IMR-90 (cell line): ENCODE measurements at regions not wholly inside any gene's neighbourhood (a gene's known extent, or its start where the extent isn't known, plus 50 kb on each side); places are given as distances from the start of the nearest gene placed in this dataset.

Experiments used
- ATAC-seq: fragments of 200-7000 bp; cut with Tn5 transposase; 2 replicates; pipeline ENCODE4 v1.9.1; 2020; ENCODE audit warnings: low read depth, mild to moderate bottlenecking, moderate library complexity
- BruUV-seq: library from RNA; stranded (reverse); fragments of 400-500 nt; replicated peaks from 2 replicates; lab custom pipeline; 2021; lab: Mats Ljungman, UMichigan
- CTCF ChIA-PET: fragments of 300-600 bp; formaldehyde crosslinking; extraction: SDS; loops from one replicate; lab custom pipeline; 2021; ENCODE audit warnings: antibody characterized with exemption; lab: Yijun Ruan, JAX
- POLR2A ChIA-PET: fragments of 300-600 bp; sonication (Branson Sonifier 250); formaldehyde crosslinking; loops from one replicate; lab custom pipeline; 2022; ENCODE audit warnings: antibody characterized with exemption; ENCODE audit not compliant: unreplicated experiment; lab: Charles Lee
- DNase-seq: peaks from one replicate; pipeline ENCODE4 v3.0.0; 2013
- H2AFZ ChIP-seq: replicated peaks from 2 replicates; pipeline ENCODE3; 2013; ENCODE audit warnings: low read length, mild to moderate bottlenecking; ENCODE audit not compliant: poor library complexity
- H2AK5ac ChIP-seq: 2 replicates; pipeline ENCODE4 v1.6.1; 2013; ENCODE audit warnings: low read depth, low read length, inconsistent platforms
- H2AK9ac ChIP-seq: replicated peaks from 2 replicates; pipeline ENCODE3; 2013; ENCODE audit warnings: mild to moderate bottlenecking, low read depth, low read length, moderate library complexity; ENCODE audit not compliant: poor library complexity
- H2BK120ac ChIP-seq: 2 replicates; pipeline ENCODE4 v1.6.1; 2013; ENCODE audit warnings: low read depth, low read length, inconsistent platforms
- H2BK15ac ChIP-seq: 3 replicates; pipeline ENCODE4 v1.6.1; 2013; ENCODE audit warnings: low read depth, low read length, inconsistent platforms
- H2BK20ac ChIP-seq: 2 replicates; pipeline ENCODE4 v1.6.1; 2013; ENCODE audit warnings: low read depth, mild to moderate bottlenecking, inconsistent platforms, low read length, moderate library complexity
- H2BK5ac ChIP-seq: 2 replicates; pipeline ENCODE4 v1.6.1; 2013; ENCODE audit warnings: mild to moderate bottlenecking, low read depth, low read length, inconsistent platforms; ENCODE audit not compliant: poor library complexity, severe bottlenecking
- H3K14ac ChIP-seq: replicated peaks from 2 replicates; pipeline ENCODE4 v1.6.1; 2013; ENCODE audit warnings: low read depth, low read length, inconsistent platforms
- H3K18ac ChIP-seq: 2 replicates; pipeline ENCODE4 v1.6.1; 2013; ENCODE audit warnings: low read depth, low read length, control low read depth
- H3K23ac ChIP-seq: 2 replicates; pipeline ENCODE4 v1.6.1; 2013; ENCODE audit warnings: low read depth, low read length, inconsistent platforms
- H3K27ac ChIP-seq: 2 replicates; pipeline ENCODE4 v1.5.1; 2013; ENCODE audit warnings: mild to moderate bottlenecking, control low read depth, low read length; ENCODE audit not compliant: insufficient read depth
- H3K27me3 ChIP-seq: 2 replicates; pipeline ENCODE4 v1.6.1; 2013; ENCODE audit warnings: low read length; ENCODE audit not compliant: control insufficient read depth, insufficient read depth
- H3K36me3 ChIP-seq: 2 replicates; pipeline ENCODE4 v1.6.1; 2013; ENCODE audit warnings: low read length, mixed read lengths; ENCODE audit not compliant: control insufficient read depth, insufficient read depth
- H3K4ac ChIP-seq: 2 replicates; pipeline ENCODE4 v1.6.1; 2013; ENCODE audit warnings: low read depth, low read length, inconsistent platforms
- H3K4me1 ChIP-seq: 2 replicates; pipeline ENCODE4 v1.6.1; 2013; ENCODE audit warnings: low read length, mixed read lengths; ENCODE audit not compliant: control insufficient read depth, insufficient read depth
- H3K4me2 ChIP-seq: 2 replicates; pipeline ENCODE4 v1.6.1; 2013; ENCODE audit warnings: low read depth, mild to moderate bottlenecking, control low read depth, low read length, moderate library complexity
- H3K4me3 ChIP-seq: 2 replicates; pipeline ENCODE4 v1.5.1; 2013; ENCODE audit warnings: low read depth, mild to moderate bottlenecking, control low read depth, low read length, moderate library complexity; ENCODE audit not compliant: insufficient read depth
- H3K56ac ChIP-seq: 2 replicates; pipeline ENCODE4 v1.6.1; 2013; ENCODE audit warnings: low read length, inconsistent platforms; ENCODE audit not compliant: insufficient read depth; ENCODE audit errors: extremely low read depth
- H3K79me1 ChIP-seq, 2 experiments: 2 replicates each; pipeline ENCODE4 v1.6.1; 2013; ENCODE audit warnings: low read length in 2 of 2, inconsistent platforms in 1 of 2, low read depth in 1 of 2
- H3K9ac ChIP-seq: 2 replicates; pipeline ENCODE4 v1.6.1; 2013; ENCODE audit warnings: low read depth, low read length, control low read depth
- H3K9me1 ChIP-seq: 2 replicates; pipeline ENCODE4 v1.6.1; 2013; ENCODE audit warnings: low read length, inconsistent platforms; ENCODE audit not compliant: insufficient read depth
- H3K9me3 ChIP-seq: 2 replicates; pipeline ENCODE4 v1.6.1; 2013; ENCODE audit warnings: low read length; ENCODE audit not compliant: control insufficient read depth, insufficient read depth
- H4K20me1 ChIP-seq: 2 replicates; pipeline ENCODE4 v1.6.1; 2013; ENCODE audit warnings: low read length, inconsistent platforms; ENCODE audit not compliant: insufficient read depth
- H4K5ac ChIP-seq: 2 replicates; pipeline ENCODE4 v1.6.1; 2013; ENCODE audit warnings: mild to moderate bottlenecking, low read depth, low read length, control low read depth
- H4K8ac ChIP-seq, 2 experiments: 2 replicates each; pipeline ENCODE4 v1.6.1; 2013; ENCODE audit warnings: low read depth in 2 of 2, low read length in 2 of 2, control low read depth in 1 of 2, inconsistent platforms in 1 of 2
- H4K91ac ChIP-seq: 2 replicates; pipeline ENCODE4 v1.6.1; 2013; ENCODE audit warnings: low read depth, low read length, inconsistent platforms; ENCODE audit not compliant: insufficient read depth
- BHLHE40 ChIP-seq: fragments of 150-350 bp; IDR thresholded peaks from 2 replicates; pipeline ENCODE4 v1.6.1; 2016; ENCODE audit warnings: mild to moderate bottlenecking, low read depth, low read length
- CHD1 ChIP-seq: IDR thresholded peaks from 2 replicates; pipeline ENCODE4 v1.6.1; 2012; ENCODE audit warnings: low read depth, low read length, improper control_type of control experiment
- MAFK ChIP-seq: IDR thresholded peaks from 2 replicates; pipeline ENCODE4 v1.6.1; 2012; ENCODE audit warnings: low read depth, low read length, improper control_type of control experiment
- MXI1 ChIP-seq: IDR thresholded peaks from 2 replicates; pipeline ENCODE4 v1.6.1; 2012; ENCODE audit warnings: low read depth, mild to moderate bottlenecking, low read length, moderate library complexity, borderline replicate concordance
- POLR2A ChIP-seq: IDR thresholded peaks from 2 replicates; pipeline ENCODE4 v1.6.1; 2012; ENCODE audit warnings: mild to moderate bottlenecking, low read depth, low read length
- RAD21 ChIP-seq: IDR thresholded peaks from 2 replicates; pipeline ENCODE4 v1.6.1; 2012; ENCODE audit warnings: low read length, improper control_type of control experiment
- RCOR1 ChIP-seq: IDR thresholded peaks from 2 replicates; pipeline ENCODE4 v1.6.1; 2012; ENCODE audit warnings: mild to moderate bottlenecking, low read length, improper control_type of control experiment; ENCODE audit not compliant: insufficient replicate concordance
- SMC3 ChIP-seq: fragments of 150-350 bp; IDR thresholded peaks from 2 replicates; pipeline ENCODE4 v1.6.1; 2016; ENCODE audit warnings: low read depth, mild to moderate bottlenecking, antibody characterized with exemption, low read length, moderate library complexity
- WGBS, 2 experiments: methylation state at CpG; one replicate each; pipeline versions ENCODE4 v1.1.5 to v1.1.7; 2013; ENCODE audit warnings: missing lambda C conversion rate in 2 of 2; ENCODE audit not compliant: insufficient read length in 1 of 2; ENCODE audit errors: extremely low coverage in 2 of 2; 5-methylcytosine and 5-hydroxymethylcytosine counted together
- dilution Hi-C: fragments of 300-500 bp; cut with HindIII; formaldehyde crosslinking; loops from one replicate; pipeline ENCODE4 v1.14.3; 2018; ENCODE audit warnings: low sequenced_read_pairs; ENCODE audit not compliant: unreplicated experiment
- in situ Hi-C: fragments of 300-500 bp; cut with MboI; formaldehyde crosslinking; loops from 3 replicates; pipeline ENCODE4 v1.14.3; 2019; ENCODE audit warnings: low sequenced_read_pairs, inconsistent platforms, mixed read lengths
- intact Hi-C: fragments of 100-400 bp; cut with micrococcal nuclease; formaldehyde crosslinking; loops from 2 replicates; pipeline ENCODE4 v1.10.0; 2022
- TF ChIP-seq, protein P1 (sequence below): fragments of 150-350 bp; IDR thresholded peaks from 2 replicates; pipeline ENCODE4 v1.6.1; 2016; ENCODE audit warnings: low read depth, mild to moderate bottlenecking, low read length, moderate library complexity, borderline replicate concordance
- TF ChIP-seq, protein P2 (sequence below): conservative IDR thresholded peaks from 2 replicates; pipeline ENCODE4 v1.5.1; 2012; ENCODE audit warnings: mild to moderate bottlenecking, low read depth, low read length, improper control_type of control experiment

DNA sequence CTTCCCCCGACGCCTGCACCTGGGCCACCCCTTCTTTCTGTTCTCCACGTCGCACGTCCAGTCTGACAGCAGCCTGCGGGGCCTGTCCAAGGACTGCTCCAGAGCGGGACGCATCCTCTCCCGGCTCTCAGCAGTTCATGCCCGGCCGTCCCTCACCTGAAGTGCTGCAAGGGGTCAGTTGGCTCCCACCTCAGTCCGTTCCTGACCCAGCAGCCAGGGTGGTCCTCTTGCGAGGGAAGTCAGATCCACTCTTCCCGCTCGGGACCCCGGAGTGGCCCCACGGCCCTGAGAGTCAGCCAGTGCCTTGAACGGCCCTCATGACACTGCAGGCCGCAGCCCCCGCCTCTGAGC is 249.7 kb upstream of the IRX4 start:
- Histone ChIP-seq H3K9me3 (peaks cover 47% of the 10 kb centered on the region), H3K4me1 (no peaks in the 10 kb centered on the region), H3K79me1 (no peaks in the 10 kb centered on the region), H2BK15ac (no peak overlapping the region), H3K56ac (no peak overlapping the region), H3K9ac (no peak overlapping the region), H3K23ac (no peak overlapping the region), H3K14ac (no peak overlapping the region), H3K36me3 (no peaks in the 10 kb centered on the region), H3K18ac (no peak overlapping the region), H3K27me3 (no peaks in the 10 kb centered on the region), H4K20me1 (no peaks in the 10 kb centered on the region), H4K91ac (no peak overlapping the region), H3K4ac (no peak overlapping the region), H2AFZ (no peak overlapping the region), H4K8ac (no peak overlapping the region), H2BK20ac (no peak overlapping the region), H3K4me3 (no peak overlapping the region), H3K4me2 (no peak overlapping the region), H4K5ac (no peak overlapping the region), H2BK5ac (no peak overlapping the region), H2BK120ac (no peak overlapping the region), H2AK9ac (no peak overlapping the region), H2AK5ac (no peak overlapping the region), H3K27ac (no peak overlapping the region), H3K9me1 (no peaks in the 10 kb centered on the region)
- TF ChIP-seq SMC3 = no peak
- no peak for TF ChIP-seq MAFK
- no peak for TF ChIP-seq POLR2A
- TF ChIP-seq CHD1 = no peak
- no peak for TF ChIP-seq BHLHE40
- TF ChIP-seq RAD21 = no peak
- TF ChIP-seq RCOR1 = no peak
- no peak for TF ChIP-seq MXI1
- TF ChIP-seq, protein P1, sequence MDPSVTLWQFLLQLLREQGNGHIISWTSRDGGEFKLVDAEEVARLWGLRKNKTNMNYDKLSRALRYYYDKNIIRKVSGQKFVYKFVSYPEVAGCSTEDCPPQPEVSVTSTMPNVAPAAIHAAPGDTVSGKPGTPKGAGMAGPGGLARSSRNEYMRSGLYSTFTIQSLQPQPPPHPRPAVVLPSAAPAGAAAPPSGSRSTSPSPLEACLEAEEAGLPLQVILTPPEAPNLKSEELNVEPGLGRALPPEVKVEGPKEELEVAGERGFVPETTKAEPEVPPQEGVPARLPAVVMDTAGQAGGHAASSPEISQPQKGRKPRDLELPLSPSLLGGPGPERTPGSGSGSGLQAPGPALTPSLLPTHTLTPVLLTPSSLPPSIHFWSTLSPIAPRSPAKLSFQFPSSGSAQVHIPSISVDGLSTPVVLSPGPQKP = no peak
- TF ChIP-seq, protein P2, sequence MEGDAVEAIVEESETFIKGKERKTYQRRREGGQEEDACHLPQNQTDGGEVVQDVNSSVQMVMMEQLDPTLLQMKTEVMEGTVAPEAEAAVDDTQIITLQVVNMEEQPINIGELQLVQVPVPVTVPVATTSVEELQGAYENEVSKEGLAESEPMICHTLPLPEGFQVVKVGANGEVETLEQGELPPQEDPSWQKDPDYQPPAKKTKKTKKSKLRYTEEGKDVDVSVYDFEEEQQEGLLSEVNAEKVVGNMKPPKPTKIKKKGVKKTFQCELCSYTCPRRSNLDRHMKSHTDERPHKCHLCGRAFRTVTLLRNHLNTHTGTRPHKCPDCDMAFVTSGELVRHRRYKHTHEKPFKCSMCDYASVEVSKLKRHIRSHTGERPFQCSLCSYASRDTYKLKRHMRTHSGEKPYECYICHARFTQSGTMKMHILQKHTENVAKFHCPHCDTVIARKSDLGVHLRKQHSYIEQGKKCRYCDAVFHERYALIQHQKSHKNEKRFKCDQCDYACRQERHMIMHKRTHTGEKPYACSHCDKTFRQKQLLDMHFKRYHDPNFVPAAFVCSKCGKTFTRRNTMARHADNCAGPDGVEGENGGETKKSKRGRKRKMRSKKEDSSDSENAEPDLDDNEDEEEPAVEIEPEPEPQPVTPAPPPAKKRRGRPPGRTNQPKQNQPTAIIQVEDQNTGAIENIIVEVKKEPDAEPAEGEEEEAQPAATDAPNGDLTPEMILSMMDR = no peak
- WGBS, 2 experiments = 70% methylated on average over 14 of the region's 20 CpGs; no CpG with 5 or more reads in 1 of the 2 experiments
- dilution Hi-C loops = no loop called here
- no peak for ATAC-seq
- BruUV-seq = no TSS peak
- intact Hi-C loops = no loop called here
- in situ Hi-C loops = no loop called here
- DNase-seq = no peak
- ChIA-PET POLR2A (no interaction called here), CTCF (no interaction called here)
